ENCODE measurements at regions not wholly inside any gene's neighbourhood (a gene's known extent, or its start where the extent isn't known, plus 50 kb on each side); places are given as distances from the start of the nearest gene placed in this dataset.
"Not testable (repeated sequence)": the region's sequence is repeated elsewhere in the genome, so short reads cannot be mapped to it uniquely, and the experiment has no call there.

DNA sequence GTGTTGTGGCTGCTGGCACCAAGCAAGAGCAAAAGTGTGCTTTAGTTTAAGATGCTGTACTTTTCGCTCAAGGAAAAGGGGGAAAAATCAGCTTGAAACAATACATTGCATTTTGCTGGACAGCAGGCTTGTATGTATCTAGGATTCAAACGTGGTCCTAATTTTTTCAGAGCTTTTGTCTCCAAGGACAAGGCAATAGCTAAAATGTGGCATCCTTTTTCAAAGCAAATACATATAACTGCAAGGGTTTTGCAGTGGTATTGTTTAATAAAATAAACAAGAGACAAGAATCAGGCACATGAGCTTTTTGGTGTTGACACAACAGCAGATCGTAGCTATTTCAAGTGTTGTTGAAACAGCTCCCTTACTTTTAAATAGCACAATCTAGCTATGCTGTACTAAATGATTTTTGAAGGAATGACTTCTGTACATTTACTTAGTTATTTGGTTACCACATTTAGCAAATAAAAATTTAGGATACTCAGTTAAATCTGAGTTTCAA is 137.0 kb upstream of the HEY2 start:
- no peak for DNase-seq
- Mint-ChIP-seq H3K9me3 (ENCODE audit: unreplicated experiment) (peaks cover 2% of the 10 kb centered on the region), H3K27ac (ENCODE audit: unreplicated experiment) (peak overlapping the region; percentile 38), H3K27me3 (ENCODE audit: unreplicated experiment) (no peaks in the 10 kb centered on the region), H3K4me1 (ENCODE audit: low read depth, unreplicated experiment) (peaks cover 11% of the 10 kb centered on the region), H3K36me3 (ENCODE audit: unreplicated experiment) (no peaks in the 10 kb centered on the region), H3K4me3 (ENCODE audit: unreplicated experiment) (no peak overlapping the region)
- TF ChIP-seq, protein P1, sequence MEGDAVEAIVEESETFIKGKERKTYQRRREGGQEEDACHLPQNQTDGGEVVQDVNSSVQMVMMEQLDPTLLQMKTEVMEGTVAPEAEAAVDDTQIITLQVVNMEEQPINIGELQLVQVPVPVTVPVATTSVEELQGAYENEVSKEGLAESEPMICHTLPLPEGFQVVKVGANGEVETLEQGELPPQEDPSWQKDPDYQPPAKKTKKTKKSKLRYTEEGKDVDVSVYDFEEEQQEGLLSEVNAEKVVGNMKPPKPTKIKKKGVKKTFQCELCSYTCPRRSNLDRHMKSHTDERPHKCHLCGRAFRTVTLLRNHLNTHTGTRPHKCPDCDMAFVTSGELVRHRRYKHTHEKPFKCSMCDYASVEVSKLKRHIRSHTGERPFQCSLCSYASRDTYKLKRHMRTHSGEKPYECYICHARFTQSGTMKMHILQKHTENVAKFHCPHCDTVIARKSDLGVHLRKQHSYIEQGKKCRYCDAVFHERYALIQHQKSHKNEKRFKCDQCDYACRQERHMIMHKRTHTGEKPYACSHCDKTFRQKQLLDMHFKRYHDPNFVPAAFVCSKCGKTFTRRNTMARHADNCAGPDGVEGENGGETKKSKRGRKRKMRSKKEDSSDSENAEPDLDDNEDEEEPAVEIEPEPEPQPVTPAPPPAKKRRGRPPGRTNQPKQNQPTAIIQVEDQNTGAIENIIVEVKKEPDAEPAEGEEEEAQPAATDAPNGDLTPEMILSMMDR (IDR thresholded peaks at IDR 0.05; ENCODE audit: partially characterized antibody, unreplicated experiment), result no peak

DNA sequence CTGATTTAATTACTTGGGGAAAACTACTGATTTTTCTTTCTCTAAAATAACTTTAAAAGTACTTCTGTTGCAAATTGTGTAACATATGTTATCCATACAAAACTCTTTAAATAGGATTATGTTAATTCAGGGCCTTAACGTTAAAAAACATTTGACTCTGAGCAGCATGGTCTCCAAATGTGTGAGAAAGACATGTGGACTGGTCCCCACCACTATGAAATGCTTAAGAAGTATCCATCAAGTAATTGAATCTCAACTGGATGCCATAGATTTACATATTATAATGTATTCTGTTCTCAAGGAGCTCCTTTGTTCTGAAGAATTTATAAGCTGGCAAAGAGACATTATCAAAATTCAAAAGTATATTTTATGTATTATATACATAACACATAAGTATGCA is 130.8 kb upstream of the HEY2 start:
- no peak for DNase-seq
- Mint-ChIP-seq H3K9me3 (ENCODE audit: unreplicated experiment) (no peaks in the 10 kb centered on the region), H3K36me3 (ENCODE audit: unreplicated experiment) (no peaks in the 10 kb centered on the region), H3K4me1 (ENCODE audit: low read depth, unreplicated experiment) (no peaks in the 10 kb centered on the region), H3K27ac (ENCODE audit: unreplicated experiment) (no peak overlapping the region), H3K4me3 (ENCODE audit: unreplicated experiment) (no peak overlapping the region), H3K27me3 (ENCODE audit: unreplicated experiment) (no peaks in the 10 kb centered on the region)
- TF ChIP-seq, protein P1 (IDR thresholded peaks at IDR 0.05; ENCODE audit: partially characterized antibody, unreplicated experiment), result no peak

DNA sequence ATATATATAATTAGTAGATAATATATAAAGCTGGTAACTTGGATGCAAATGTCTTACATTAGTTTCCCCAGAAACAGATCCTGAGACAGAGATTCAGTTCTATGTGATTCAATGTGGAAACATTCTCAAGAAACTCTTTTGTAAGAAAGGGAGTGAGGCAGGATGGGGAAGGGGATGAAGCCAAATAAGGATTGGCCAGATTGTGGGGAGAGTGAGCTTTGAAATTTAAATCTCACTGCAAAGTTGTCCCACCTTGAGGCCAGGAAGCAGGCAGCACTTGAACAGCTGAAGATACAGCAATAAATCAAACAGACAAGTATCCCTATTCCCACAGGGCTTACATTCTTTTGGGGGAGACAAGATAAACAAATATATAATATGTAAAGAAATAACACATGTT is 126.3 kb upstream of the HEY2 start:
- TF ChIP-seq, protein P1 (IDR thresholded peaks at IDR 0.05; ENCODE audit: partially characterized antibody, unreplicated experiment), result no peak
- no peaks in the 10 kb centered on the region for H3K9me3 Mint-ChIP-seq (ENCODE audit: unreplicated experiment)
- H3K27me3 Mint-ChIP-seq (ENCODE audit: unreplicated experiment), result no peaks in the 10 kb centered on the region
- DNase-seq, result no peak
- no peaks in the 10 kb centered on the region for H3K4me1 Mint-ChIP-seq (ENCODE audit: low read depth, unreplicated experiment)
- H3K4me3 Mint-ChIP-seq (ENCODE audit: unreplicated experiment), result no peak overlapping the region
- H3K27ac Mint-ChIP-seq (ENCODE audit: unreplicated experiment), result no peak overlapping the region
- no peaks in the 10 kb centered on the region for H3K36me3 Mint-ChIP-seq (ENCODE audit: unreplicated experiment)

DNA sequence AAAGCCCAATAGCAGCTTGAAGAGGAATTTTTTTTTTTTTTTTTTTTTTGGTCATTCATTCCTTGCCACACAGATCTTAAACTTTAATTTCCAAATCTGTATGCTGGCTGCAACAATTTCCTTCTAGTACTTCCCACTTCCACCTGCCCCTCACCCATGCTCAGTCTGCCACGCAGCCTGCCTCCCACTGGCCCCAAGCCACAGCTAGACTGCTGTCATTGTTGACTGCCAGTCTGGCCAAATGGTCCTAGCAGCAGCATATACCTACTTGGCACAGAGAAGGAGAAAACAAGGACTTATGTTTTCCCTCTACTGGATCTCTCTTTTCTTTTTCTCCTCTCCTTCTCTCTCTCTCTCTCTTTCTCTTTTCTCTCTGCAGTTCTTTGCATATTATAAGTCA is 118.3 kb upstream of the HEY2 start:
- TF ChIP-seq, protein P1 (IDR thresholded peaks at IDR 0.05; ENCODE audit: partially characterized antibody, unreplicated experiment), result no peak
- no peaks in the 10 kb centered on the region for H3K9me3 Mint-ChIP-seq (ENCODE audit: unreplicated experiment)
- H3K36me3 Mint-ChIP-seq (ENCODE audit: unreplicated experiment), result no peaks in the 10 kb centered on the region
- H3K4me3 Mint-ChIP-seq (ENCODE audit: unreplicated experiment), result no peak overlapping the region
- H3K27ac Mint-ChIP-seq (ENCODE audit: unreplicated experiment), result peak overlapping the region; percentile 10
- H3K4me1 Mint-ChIP-seq (ENCODE audit: low read depth, unreplicated experiment), result peaks cover 3% of the 10 kb centered on the region
- no peak for DNase-seq
- no peaks in the 10 kb centered on the region for H3K27me3 Mint-ChIP-seq (ENCODE audit: unreplicated experiment)

DNA sequence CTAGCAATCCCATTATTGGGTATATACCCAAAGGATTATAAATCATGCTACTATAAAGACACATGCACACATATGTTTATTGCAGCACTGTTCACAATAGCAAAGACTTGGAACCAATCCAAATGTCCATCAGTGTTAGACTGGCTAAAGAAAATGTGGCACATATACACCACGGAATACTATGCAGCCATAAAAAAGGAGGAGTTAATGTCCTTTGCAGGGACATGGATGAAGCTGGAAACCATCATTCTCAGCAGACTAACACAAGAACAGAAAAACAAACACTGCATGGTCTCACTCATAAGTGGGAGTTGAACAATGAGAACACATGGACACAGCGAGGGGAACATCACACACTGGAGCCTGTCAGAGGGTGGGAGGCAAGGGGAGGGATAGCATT is 113.4 kb upstream of the HEY2 start:
- not testable (repeated sequence) for H3K9me3 Mint-ChIP-seq (ENCODE audit: unreplicated experiment); H3K27me3 Mint-ChIP-seq (ENCODE audit: unreplicated experiment); H3K4me3 Mint-ChIP-seq (ENCODE audit: unreplicated experiment); H3K27ac Mint-ChIP-seq (ENCODE audit: unreplicated experiment); DNase-seq; H3K36me3 Mint-ChIP-seq (ENCODE audit: unreplicated experiment)
- peaks cover 14% of the 10 kb centered on the region for H3K4me1 Mint-ChIP-seq (ENCODE audit: low read depth, unreplicated experiment)

DNA sequence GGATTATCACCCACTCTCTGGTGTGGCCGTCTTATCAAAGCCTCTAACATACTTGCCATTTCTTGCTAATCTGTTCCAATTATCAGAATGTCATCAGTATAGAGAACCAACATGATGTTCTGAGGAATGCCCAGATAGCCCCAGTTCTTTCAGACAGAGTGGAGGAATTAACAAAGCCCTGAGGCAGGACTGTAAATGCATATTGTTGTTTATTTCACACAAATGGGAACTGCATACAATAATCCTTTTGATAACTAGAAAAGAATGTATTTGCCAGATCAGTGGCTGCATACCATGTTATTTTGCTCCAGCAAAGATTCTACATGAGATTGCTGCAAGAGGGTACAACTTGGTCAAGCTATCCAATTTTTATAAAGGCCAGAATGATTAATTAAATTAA is 112.8 kb upstream of the HEY2 start:
- TF ChIP-seq, protein P1 (IDR thresholded peaks at IDR 0.05; ENCODE audit: partially characterized antibody, unreplicated experiment), result no peak
- Mint-ChIP-seq H3K27ac (ENCODE audit: unreplicated experiment) (no peak overlapping the region), H3K4me3 (ENCODE audit: unreplicated experiment) (no peak overlapping the region), H3K4me1 (ENCODE audit: low read depth, unreplicated experiment) (peaks cover 17% of the 10 kb centered on the region), H3K36me3 (ENCODE audit: unreplicated experiment) (no peaks in the 10 kb centered on the region), H3K27me3 (ENCODE audit: unreplicated experiment) (peaks cover 7% of the 10 kb centered on the region), H3K9me3 (ENCODE audit: unreplicated experiment) (peaks cover 3% of the 10 kb centered on the region)
- DNase-seq, result no peak
